Effector CD4-positive, alpha-beta T cell (primary cell): ENCODE measurements at regions not wholly inside any gene's neighbourhood (a gene's known extent, or its start where the extent isn't known, plus 50 kb on each side); places are given as distances from the start of the nearest gene placed in this dataset.

Experiments
- DNase-seq: peaks from one replicate; pipeline ENCODE4 v3.0.0-alpha.2; 2020

DNA sequence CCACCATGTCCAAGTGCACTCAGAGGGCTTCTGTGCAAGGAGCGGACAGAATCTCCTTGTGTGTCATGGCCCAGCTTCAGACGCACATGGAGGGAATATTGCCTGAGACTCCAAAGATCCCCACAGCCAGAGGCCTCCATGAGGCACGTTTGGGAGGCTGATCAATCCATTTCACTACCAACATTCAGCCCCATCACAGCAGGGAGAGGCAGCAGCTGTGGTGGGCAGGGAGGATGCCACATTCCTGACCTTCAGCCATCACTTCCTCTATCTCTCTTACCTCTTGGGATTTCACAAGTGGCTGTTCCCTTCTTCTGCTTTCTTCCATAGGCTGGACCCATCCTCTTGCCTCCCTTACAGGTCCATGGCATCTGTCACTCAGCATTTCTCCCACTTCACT lies 82.4 kb upstream of the MBNL2 start:
- no peak for DNase-seq

- DNase-seq: no peak
Measured at GRCh38 chr13:97140131-97140530, 82.0 kb upstream of the MBNL2 start.

DNA sequence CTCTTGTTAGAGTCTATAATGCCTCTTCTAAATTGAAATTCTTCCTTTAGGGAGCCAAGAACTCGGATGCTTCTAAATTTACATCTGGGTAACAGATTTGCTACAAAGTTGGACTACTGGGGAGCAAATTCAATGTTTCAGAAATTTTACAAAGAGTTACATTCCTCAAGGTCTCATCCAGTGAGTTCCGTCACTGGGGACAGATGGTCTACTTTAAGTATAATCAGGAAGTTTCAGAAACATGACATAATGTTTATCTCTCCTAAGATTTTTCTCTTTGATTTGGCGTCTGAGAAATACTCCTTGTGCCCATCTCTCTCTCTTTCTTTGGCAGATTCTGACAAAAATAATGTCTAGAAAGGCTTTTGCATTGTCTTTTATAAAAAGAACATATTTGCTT lies 81.5 kb upstream of the MBNL2 start:
- no peak for DNase-seq

DNA sequence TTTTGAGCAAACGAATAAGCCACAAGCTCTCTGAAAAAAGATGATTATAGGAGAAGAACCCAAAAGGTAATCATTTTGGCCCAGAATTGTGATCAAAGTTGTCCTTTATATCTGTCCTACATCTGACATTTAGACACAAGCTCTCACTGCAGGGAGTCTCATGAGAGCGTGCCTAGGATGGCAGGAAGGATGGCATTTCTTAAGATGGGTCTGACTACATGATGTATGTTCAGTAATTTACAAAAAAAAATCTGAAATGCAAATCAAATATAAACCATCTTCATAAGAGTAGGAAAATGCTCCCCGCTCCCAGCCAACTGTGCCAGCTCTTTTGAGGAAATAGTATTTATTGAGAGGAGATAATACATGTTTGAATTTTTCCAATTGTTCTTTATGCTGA lies 81.0 kb upstream of the MBNL2 start:
- DNase-seq: no peak

DNA sequence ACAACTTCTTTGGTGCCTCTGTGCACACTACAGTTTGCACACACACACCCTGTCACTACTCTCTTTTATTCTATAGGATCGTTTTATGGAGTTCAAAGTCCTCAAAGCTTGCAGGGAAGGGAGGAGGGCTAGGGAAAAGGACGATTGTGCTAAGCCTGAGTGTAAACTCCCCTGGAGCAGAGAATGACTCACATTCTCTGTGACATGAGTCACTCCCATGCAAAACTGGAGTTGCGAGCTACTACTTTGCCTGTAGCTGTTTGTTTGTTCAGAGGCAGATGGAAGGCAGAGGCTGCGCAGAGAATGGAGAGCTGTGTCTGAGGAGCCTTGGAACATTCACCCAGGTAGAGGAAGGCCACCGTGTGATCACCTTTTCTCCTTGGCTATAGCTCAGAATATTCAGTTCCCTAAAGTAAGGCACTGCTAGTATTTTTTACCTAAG lies 80.5 kb upstream of the MBNL2 start:
- DNase-seq: no peak

- DNase-seq: no peak
Measured at GRCh38 chr13:97142452-97142851, 79.7 kb upstream of the MBNL2 start.

DNA sequence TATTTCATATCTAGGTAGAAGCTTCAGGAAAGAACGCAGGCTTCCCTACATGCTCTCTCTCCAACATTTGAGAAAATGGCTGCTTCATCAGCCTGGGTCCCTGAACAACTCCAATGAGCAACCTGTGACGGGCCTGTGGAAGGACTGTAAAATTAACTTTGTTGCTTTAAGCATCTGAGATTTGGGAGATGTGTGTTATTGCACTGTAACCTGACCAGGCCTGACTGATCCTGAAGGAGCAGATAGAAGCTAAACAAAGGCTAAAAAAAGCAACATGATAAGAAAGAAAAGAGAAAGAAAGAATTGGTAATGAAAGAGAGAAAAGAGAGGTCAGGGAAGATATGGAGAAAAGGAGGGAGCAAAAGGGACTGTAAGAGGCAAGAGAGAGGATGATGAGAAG lies 77.1 kb upstream of the MBNL2 start:
- DNase-seq: no peak

DNA sequence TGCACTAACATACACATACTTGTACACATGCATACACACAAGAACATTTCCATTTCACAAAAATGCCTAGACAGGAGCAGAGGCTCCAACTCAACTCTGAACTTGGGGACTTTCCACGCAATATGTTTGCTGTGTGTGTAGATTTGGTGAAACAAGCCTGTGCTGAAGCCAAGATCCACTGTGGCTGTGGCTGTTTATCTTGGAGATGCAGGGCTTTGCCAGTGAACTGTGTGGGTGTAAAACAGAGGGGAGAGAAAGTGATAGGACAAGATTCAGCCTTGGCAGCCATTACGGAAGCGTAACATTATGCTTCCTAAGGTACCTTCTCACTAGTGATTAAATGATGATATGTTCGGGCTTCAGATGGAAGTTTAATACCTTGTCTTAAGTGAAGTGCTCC lies 73.2 kb upstream of the MBNL2 start:
- DNase-seq: no peak

DNA sequence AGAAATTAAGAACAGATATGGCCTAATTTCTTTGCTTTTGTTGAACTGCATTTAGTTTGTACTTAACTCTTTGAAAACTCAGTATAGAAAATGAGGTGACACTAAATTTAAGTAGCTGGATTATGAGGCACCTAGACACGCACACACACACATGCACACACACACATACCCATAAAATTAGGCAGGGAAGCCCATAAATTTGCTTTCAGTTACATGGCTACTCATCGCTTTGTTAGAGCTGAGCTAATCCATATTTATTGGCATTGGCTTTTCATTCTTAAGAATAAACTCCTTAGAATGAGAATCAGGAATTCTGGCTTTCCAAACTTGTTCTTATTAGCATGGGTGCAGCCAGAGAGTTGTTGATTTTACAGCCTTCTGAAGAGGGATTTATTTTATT lies 61.7 kb upstream of the MBNL2 start:
- DNase-seq: no peak

DNA sequence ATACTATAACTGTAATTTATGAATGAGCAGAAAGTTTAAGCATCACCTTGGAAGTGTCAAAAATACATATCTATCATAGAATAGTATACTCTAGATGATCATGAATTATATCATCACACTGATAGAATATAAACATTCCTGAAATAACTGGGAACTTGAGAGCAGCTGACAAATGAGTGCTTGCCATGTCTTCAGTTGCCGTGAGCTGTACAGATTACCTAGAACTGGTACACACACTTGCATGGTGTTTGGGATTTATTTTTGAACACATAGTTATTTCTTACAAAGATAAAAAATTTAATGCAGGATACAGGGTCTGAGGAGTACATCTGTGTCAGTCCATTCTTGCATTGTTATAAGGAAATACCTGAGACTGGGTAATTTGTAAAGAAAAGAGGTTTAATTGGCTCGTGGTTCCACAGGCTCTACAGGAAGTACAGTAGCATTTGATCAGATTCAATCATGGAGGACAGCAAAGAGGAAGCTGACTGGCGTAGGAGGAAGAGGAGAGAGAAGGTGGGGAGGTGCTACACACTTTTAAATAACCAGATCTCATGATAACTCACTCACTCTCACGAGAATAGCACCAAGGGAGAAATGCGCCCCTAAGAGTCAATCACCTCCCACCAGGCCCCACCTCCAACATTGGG lies 60.4 kb upstream of the MBNL2 start:
- DNase-seq: no peak

GRCh38 chr13:97165502-97166425 lies 56.4 kb upstream of the MBNL2 start:
- DNase-seq: no peak

DNA sequence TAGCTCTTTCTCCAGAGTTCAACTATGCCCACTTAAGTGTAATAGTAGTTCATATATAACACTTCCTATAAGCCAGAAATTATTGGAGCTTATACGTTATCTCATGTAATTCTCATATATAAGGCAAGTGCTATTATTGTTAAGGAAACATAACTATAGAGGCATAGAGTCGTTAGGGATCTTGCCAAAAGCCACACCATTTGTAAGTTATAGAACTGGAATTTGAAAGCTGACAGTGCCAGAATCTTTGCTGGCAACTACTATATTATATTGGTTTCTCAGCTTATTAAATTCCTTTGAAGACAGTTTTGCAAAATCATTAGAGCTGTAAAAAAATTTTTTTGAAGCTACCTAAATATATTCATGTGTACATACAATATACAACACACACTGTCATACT lies 51.0 kb upstream of the MBNL2 start:
- DNase-seq: no peak
